ENCODE measurements at regions not wholly inside any gene's neighbourhood (a gene's known extent, or its start where the extent isn't known, plus 50 kb on each side); places are given as distances from the start of the nearest gene placed in this dataset.

DNA sequence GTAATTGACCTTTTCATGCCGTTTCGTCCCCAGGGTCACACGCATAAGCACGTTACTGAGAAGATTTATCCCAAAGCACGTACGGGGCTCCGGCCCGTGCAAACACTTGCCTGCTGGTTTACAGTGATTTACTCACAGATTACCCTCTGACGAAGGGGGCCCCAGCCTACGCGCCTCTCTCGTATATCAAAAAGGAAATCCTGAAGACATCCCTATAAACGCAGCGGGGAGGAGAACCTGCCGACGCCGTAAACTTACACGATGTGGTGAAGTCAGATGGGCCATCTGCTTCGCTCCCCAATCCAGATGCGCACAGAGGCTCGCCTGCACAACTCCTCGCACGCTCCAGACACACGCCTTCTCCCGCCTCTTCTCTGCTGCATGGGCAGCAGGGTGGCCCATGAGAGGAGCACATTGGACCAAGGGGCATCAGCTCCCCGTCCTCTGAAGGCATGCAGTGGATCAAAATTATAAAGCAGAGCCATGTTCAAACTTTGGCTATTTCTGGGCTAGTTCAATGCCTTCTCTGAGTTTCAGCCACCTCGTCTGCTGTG, 123.6 kb downstream of the MN1 start:
- TF ChIP-seq EZH2phosphoT487 (IDR thresholded peaks at IDR 0.05; ENCODE audit: low read depth), result no peak
- TF ChIP-seq, protein P1, sequence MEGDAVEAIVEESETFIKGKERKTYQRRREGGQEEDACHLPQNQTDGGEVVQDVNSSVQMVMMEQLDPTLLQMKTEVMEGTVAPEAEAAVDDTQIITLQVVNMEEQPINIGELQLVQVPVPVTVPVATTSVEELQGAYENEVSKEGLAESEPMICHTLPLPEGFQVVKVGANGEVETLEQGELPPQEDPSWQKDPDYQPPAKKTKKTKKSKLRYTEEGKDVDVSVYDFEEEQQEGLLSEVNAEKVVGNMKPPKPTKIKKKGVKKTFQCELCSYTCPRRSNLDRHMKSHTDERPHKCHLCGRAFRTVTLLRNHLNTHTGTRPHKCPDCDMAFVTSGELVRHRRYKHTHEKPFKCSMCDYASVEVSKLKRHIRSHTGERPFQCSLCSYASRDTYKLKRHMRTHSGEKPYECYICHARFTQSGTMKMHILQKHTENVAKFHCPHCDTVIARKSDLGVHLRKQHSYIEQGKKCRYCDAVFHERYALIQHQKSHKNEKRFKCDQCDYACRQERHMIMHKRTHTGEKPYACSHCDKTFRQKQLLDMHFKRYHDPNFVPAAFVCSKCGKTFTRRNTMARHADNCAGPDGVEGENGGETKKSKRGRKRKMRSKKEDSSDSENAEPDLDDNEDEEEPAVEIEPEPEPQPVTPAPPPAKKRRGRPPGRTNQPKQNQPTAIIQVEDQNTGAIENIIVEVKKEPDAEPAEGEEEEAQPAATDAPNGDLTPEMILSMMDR (IDR thresholded peaks at IDR 0.05; ENCODE audit: low read depth, low read length), result no peak
